Putamen (tissue), 1 donor: ENCODE measurements at regions not wholly inside any gene's neighbourhood (a gene's known extent, or its start where the extent isn't known, plus 50 kb on each side); places are given as distances from the start of the nearest gene placed in this dataset.
A peak's percentile ranks its signal among the peaks of the same experiment; 100 is the strongest.
"Not testable (repeated sequence)": the region's sequence is repeated elsewhere in the genome, so short reads cannot be mapped to it uniquely, and the experiment has no call there.

Experiments
- DNase-seq: peaks from one replicate; pipeline ENCODE4 v3.0.0-alpha.2; 2016; ENCODE audit warnings: low spot score

- no peak for DNase-seq
These were observed 572.9 kb downstream of the LTN1 start for GRCh38 chr21:28419811-28420210.

- no peak for DNase-seq
These were observed 573.8 kb downstream of the LTN1 start for GRCh38 chr21:28418726-28419514.

GRCh38 chr21:28410256-28410655, 582.4 kb downstream of the LTN1 start:
- no peak for DNase-seq

- no peak for DNase-seq
These were observed 590.1 kb downstream of the LTN1 start for GRCh38 chr21:28402616-28402989.

GRCh38 chr21:28397040-28397439, 595.6 kb downstream of the LTN1 start:
- DNase-seq: no peak

GRCh38 chr21:28396421-28396820, 596.3 kb downstream of the LTN1 start:
- no peak for DNase-seq

GRCh38 chr21:28393279-28393678, 599.4 kb downstream of the LTN1 start:
- DNase-seq: peak; percentile 3

- no peak for DNase-seq
These were observed 600.5 kb downstream of the LTN1 start for GRCh38 chr21:28391938-28392849.

- no peak for DNase-seq
These were observed 605.5 kb downstream of the LTN1 start for GRCh38 chr21:28387220-28387619.

- DNase-seq: no peak
These were observed 606.8 kb downstream of the LTN1 start for GRCh38 chr21:28385845-28386244.

- not testable (repeated sequence) for DNase-seq
These were observed 611.5 kb downstream of the LTN1 start for GRCh38 chr21:28381000-28381745.

GRCh38 chr21:28380241-28380640, 612.4 kb downstream of the LTN1 start:
- DNase-seq: no peak

- no peak for DNase-seq
These were observed 614.7 kb downstream of the LTN1 start for GRCh38 chr21:28378026-28378425.

- no peak for DNase-seq
These were observed 616.8 kb downstream of the LTN1 start for GRCh38 chr21:28375708-28376385.

- no peak for DNase-seq
These were observed 617.8 kb downstream of the LTN1 start for GRCh38 chr21:28374881-28375280.

- DNase-seq: no peak
These were observed 621.0 kb downstream of the LTN1 start for GRCh38 chr21:28371713-28372112.

GRCh38 chr21:28359300-28359699, 633.4 kb downstream of the LTN1 start:
- no peak for DNase-seq

- no peak for DNase-seq
These were observed 634.0 kb downstream of the LTN1 start for GRCh38 chr21:28358702-28359101.

- no peak for DNase-seq
These were observed 634.5 kb downstream of the LTN1 start for GRCh38 chr21:28358170-28358569.

- DNase-seq: no peak
These were observed 634.9 kb downstream of the LTN1 start for GRCh38 chr21:28357743-28358142.

- no peak for DNase-seq
These were observed 636.3 kb downstream of the LTN1 start for GRCh38 chr21:28356422-28356821.

- DNase-seq: no peak
These were observed 646.7 kb downstream of the LTN1 start for GRCh38 chr21:28345934-28346333.
